Dermis blood vessel endothelial cell (primary cell): ENCODE measurements at regions not wholly inside any gene's neighbourhood (a gene's known extent, or its start where the extent isn't known, plus 50 kb on each side); places are given as distances from the start of the nearest gene placed in this dataset.
"Not testable (repeated sequence)": the region's sequence is repeated elsewhere in the genome, so short reads cannot be mapped to it uniquely, and the experiment has no call there.

Source experiments
- DNase-seq: peaks from one replicate; pipeline ENCODE4 v3.0.0; 2010

GRCh38 chr4:171521726-171522125, 291.5 kb upstream of the GALNTL6 start:
- DNase-seq = no peak

DNA sequence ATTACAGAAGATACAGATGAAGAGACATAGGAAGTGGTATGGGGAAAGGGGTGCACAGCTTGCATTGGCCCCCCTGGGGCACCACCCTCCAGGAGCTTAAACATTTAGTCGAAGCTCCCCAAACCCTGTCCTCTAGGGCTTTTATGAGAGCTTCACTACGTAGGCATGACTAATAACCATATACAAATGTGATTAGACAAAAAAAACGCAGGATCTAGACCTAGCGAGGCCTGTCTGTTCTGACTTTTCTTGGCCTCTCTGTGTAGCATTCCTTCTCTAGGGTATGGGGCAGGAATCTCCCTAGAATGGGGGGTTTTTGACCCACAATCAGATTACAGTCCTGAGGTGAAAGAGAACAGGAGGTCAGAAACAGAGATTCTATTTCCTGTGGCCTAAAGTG, 293.7 kb upstream of the GALNTL6 start:
- DNase-seq = no peak

DNA sequence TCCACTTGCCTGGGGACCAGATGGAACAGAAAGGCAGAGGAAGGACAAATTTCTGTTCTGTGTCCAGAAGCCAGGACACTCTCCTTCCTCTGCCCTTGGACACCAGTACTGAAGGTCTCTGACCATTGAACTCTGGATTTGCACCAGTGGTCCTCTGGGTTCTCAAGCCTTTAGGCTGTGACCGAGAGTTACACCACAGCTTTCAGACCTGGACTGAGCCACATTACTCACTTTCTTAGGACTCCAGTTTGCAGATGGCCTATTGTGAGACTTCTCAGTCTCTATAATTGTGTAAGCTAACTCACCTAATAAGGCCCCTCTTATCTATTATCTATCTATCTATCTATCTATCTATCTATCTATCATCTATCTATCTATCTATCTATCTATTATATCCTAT, 295.3 kb upstream of the GALNTL6 start:
- DNase-seq = no peak

DNA sequence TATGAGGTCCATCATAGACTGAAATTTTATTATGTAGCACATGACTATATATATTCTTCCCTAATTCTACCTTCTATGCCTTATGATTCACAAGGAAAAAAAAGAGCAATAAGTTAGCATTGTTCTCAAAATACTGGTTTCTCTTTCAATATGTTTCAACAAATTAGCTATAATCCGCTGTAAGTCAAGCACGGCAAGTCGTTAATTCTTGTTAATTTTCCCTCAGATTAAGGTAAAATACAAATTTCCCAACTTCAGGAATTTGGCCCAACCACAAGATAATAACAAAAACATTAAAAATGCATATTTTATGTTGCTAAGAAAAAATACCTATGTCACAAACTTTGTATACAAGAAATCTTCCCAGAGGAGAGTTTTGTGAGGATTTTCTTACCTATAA, 296.5 kb upstream of the GALNTL6 start:
- DNase-seq = no peak

GRCh38 chr4:171484681-171485080, 328.5 kb upstream of the GALNTL6 start:
- no peak for DNase-seq

DNA sequence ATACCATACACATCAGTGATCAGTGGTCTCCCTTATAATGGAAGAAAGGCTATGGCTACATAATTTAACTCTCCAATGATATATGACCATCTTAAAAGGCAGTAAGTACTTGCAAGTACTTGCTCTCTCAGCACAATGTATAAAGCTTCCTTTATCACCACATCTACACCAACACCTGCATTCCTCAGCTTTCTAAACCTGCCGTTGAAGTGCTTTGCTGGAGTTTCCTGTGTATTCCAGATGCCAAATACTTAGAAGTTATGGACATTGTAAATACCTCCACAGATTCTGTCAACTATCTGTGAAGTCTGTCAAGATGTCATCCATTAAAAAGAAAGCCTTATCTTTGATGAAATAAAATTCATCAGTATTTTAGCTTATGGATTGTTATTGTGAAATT, 335.0 kb upstream of the GALNTL6 start:
- DNase-seq = no peak

- DNase-seq = not testable (repeated sequence)
Observed at GRCh38 chr4:171475111-171475510, 338.1 kb upstream of the GALNTL6 start.

GRCh38 chr4:171473155-171473554, 340.0 kb upstream of the GALNTL6 start:
- DNase-seq = no peak

- no peak for DNase-seq
Observed at GRCh38 chr4:171472230-171472629, 341.0 kb upstream of the GALNTL6 start.

DNA sequence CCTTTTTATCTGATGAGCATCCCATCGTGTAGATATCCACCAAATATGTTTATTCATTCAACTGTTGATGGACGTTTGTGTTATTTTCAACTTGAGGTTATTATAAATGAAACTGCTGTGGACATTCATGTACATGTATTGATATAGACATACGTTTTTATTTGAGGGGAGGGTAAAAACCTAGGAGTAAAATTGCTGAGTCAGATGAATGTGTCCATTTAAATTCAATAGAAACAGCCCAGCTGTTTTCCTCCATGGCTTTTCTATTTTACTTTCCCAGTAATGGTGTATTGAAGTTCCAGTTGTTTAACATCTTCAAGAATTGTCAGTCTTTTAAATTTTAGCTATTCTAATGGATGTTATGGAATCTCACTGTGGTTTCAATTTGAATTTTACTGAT, 348.7 kb upstream of the GALNTL6 start:
- no peak for DNase-seq

DNA sequence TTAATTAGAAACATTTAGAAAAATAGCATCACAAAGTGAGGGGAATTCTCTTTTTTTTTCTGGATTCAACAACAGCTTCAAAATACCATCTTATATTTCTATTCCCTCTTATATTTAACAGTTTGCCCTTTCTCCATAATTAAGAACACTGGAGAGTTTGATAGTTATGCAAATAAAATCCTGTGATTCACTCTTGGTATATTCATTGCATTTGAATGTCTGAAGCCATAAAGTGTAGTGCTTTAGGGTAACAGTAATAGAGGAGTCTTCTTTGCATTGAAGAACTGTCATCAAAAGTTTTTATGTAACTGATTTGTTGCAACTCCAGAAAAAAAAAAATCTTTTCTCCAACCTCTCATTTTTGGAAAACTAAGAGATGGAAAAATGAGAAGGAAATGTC, 352.0 kb upstream of the GALNTL6 start:
- DNase-seq = no peak

- no peak for DNase-seq
Observed at GRCh38 chr4:171448919-171449481, 364.2 kb upstream of the GALNTL6 start.

- DNase-seq = no peak
Observed at GRCh38 chr4:171448358-171448757, 364.8 kb upstream of the GALNTL6 start.

- no peak for DNase-seq
Observed at GRCh38 chr4:171441300-171441941, 371.8 kb upstream of the GALNTL6 start.

DNA sequence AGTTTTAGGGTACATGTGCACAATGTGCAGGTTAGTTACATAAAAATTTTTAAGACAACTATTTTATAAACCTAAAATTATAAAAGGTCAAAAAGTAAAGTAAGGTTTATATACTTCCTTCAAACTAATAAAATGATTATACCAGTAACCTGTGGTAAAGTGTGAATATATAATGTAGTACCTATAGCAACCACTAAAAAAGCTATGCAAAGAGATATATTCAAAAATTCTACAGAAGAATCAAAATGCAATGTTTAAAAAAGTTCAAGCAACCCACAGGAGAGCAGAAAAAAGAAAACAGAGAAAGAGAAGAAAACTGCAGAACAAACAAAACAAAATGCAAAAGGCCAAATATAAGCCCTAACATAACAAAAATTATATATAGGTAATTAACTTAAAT, 379.5 kb upstream of the GALNTL6 start:
- DNase-seq = no peak

DNA sequence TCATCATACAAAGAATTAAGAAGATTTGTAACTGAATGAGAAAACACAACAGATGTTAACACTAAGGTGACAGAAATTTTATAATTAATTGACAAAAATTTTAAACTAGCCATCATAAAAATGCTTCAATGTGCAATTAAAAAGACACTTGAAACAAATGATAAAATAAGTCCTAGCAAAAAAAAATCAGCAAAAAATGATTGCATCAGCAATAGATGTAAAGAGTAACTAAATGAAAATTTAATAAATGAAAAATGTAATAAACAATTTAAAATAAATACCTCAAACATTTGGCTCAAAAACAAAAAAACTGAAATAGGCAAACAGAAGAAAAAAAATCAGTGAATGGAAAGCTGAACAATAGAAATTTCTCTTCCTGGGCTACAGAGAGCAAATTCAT, 380.7 kb upstream of the GALNTL6 start:
- no peak for DNase-seq

- DNase-seq = no peak
Observed at GRCh38 chr4:171430495-171430894, 382.7 kb upstream of the GALNTL6 start.

GRCh38 chr4:171397175-171397574, 416.0 kb upstream of the GALNTL6 start:
- DNase-seq = no peak

- no peak for DNase-seq
Observed at GRCh38 chr4:171390626-171391025, 422.6 kb upstream of the GALNTL6 start.

DNA sequence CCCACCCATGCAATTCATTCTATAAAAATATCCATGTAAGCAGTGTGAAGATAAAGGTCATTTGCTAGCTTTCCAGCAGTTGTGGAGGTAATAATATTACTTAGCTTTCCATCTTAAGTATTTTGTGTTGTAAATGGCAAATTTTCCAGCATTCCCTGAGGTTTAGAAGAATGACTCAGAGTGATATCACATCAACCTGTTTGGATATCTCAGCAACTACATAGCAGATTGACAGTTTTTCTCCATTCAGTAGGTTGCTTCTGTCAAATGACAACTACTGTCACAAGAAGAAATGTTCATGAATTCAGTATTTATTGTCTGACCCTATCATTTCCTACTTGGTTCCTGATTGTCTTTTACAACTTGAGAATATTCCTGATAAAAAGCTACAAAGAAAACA, 434.9 kb upstream of the GALNTL6 start:
- no peak for DNase-seq

- DNase-seq = no peak
Observed at GRCh38 chr4:171376724-171377123, 436.5 kb upstream of the GALNTL6 start.

DNA sequence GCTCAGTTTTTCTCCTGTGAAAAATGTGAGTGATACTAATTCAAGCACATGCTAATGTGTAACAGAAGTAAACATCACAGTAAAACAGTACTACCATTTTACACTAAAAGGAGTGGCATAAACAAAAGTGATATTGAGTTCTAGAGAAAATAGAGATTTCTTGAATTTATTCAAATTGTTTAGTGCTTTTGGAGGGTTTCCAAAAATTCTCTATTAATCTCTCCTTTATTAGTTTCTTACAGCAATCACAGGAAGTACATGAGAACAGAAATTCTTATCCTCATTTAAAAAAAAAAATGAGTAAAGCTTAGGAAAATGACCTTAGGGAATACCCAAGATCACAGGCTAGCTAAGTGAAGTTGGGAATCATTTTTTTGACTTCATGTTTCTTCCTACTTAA, 459.7 kb upstream of the GALNTL6 start:
- DNase-seq = no peak

DNA sequence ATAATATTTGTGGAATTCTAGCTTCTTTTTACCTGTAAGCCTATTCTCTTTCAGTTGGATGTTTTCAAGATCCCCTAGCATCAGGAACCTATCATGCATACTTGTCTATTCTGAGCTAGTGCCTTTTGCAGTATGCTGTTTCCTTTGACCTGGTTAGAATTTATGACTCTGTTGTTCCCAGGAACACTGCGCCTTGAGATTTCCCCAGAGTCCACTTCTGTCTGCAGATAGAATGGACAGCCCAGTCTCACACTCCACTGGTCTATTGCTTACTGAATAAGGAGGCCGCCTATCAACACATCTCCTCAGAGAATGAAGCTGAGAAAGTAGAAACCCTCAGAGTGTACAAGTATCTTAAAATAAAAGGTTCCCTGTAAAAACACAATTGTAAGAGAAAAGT, 465.1 kb upstream of the GALNTL6 start:
- no peak for DNase-seq

DNA sequence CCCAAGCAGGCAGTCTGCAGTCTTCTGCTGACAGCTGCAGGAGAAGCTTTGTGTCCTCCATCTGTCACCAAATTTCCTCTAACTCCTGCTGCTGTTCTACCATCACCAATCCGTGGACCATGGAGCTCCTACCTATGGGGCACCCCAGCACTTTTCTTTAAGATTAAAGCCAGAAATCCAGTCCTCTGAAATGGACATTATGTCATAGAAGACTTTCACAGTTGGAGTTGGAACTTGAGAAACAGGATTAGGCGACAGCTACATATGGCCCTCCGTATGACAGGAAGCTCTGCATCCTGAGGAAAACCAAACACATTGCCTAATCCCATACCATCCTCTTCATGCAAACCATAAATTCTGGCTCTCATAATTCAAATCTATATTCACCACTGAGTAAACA, 470.6 kb upstream of the GALNTL6 start:
- DNase-seq = no peak

DNA sequence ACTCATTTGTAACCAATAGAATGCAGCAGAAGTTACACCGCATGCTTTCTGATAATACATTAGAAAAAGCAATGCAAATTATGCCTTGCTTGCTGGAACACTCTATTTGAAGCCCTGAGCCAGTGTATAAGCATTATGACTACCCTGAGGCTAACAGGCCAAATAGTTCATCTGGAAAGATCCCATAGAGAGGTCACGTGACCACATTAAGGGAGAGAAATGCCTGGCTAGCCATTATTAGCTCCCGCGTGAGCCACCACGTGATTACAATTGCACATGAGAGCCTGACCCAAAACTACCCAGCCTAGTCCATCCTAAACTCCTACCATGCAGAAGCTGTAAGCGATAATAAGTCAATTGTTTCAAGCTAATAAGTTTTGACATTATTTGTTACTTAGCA, 472.9 kb upstream of the GALNTL6 start:
- DNase-seq = no peak
